Body of pancreas (tissue), 4 donors: ENCODE measurements at regions not wholly inside any gene's neighbourhood (a gene's known extent, or its start where the extent isn't known, plus 50 kb on each side); places are given as distances from the start of the nearest gene placed in this dataset.

Source experiments
- ATAC-seq: fragments of 150-250 bp; one replicate; pipeline ENCODE4 v1.9.1; 2016
- DNase-seq, 4 donors: peaks; one replicate each; pipeline ENCODE4 v3.0.0-alpha.2; 2019
- H3K27ac ChIP-seq, 4 donors: fragments of 200-600 bp; sonication (generic); 1 replicate in 3 of 4; 2 replicates in 1 of 4; pipeline versions ENCODE4 v1.5.1 to v1.6.1; 2016 to 2019; ENCODE audit warnings: mild to moderate bottlenecking in 1 of 4, mixed read lengths in 1 of 4, moderate library complexity in 1 of 4
- H3K27me3 ChIP-seq, 2 donors: fragments of 200-600 bp; sonication (generic); one replicate each; pipeline ENCODE4 v1.6.0; 2016; ENCODE audit warnings: mild to moderate bottlenecking in 1 of 2
- H3K36me3 ChIP-seq, 2 donors: fragments of 200-600 bp; sonication (generic); replicated peaks in 1 of 2; 2 replicates each; pipeline ENCODE4 v1.5.1; 2016; ENCODE audit warnings: low read depth in 2 of 2; ENCODE audit not compliant: insufficient read depth in 1 of 2
- H3K4me1 ChIP-seq: fragments of 200-600 bp; sonication (generic); one replicate; pipeline ENCODE4 v1.6.0; 2016
- H3K4me3 ChIP-seq, 2 donors: fragments of 200-600 bp; sonication (generic); 1 replicate in 1 of 2; 2 replicates in 1 of 2; pipeline ENCODE4 v1.5.1; 2016 to 2019
- H3K9me3 ChIP-seq, 3 donors: fragments of 200-600 bp; sonication (generic); 1 replicate in 2 of 3; 2 replicates in 1 of 3; pipeline ENCODE4 v1.5.1; 2016
- POLR2A ChIP-seq, 3 donors: fragments of 450-650 bp; IDR thresholded peaks; one replicate each; pipeline ENCODE4 v1.6.1; 2016; ENCODE audit warnings: antibody characterized with exemption in 3 of 3, mild to moderate bottlenecking in 2 of 3
- WGBS, 2 donors: methylation state at CpG; one replicate each; pipeline ENCODE4 v1.1.5; 2017; 5-methylcytosine and 5-hydroxymethylcytosine counted together
- intact Hi-C: fragments of 100-400 bp; cut with DNase I; formaldehyde crosslinking; loops from one replicate; pipeline ENCODE4 v1.15.1; 2023
- TF ChIP-seq, protein P1 (sequence below), 7 experiments: fragments of 450-650 bp in 4 of 7; fragments of 200-600 bp in 3 of 7; sonication (generic) in 3 of 7; IDR thresholded peaks; one replicate each; pipeline ENCODE4 v1.5.1; 2016 to 2019; ENCODE audit warnings: antibody characterized with exemption in 7 of 7

DNA sequence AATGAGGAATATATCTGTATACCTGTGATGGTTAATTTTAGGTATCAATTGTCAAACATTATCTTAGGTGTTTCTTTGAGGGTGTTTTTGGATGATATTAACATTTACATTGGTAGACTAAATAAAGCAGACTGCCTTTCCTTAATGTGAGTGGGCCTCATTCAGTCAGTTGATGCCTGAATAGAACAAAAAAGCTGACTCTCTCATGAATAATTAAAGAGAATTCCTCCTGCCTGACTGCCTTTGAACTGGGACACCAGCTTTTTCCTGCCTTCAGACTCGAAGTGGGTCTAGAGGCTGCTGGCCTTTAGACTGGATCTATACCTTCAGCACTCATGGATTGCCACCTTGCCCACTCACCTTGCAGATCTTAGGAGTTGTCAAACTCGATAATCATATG is 117.9 kb upstream of the TMEM168 start:
- Histone ChIP-seq H3K27me3 (no peaks in the 10 kb centered on the region), H3K36me3 (no peaks in the 10 kb centered on the region), H3K4me3 (no peak overlapping the region), H3K9me3 (no peaks in the 10 kb centered on the region), H3K27ac (no peak overlapping the region), H3K4me1 (no peaks in the 10 kb centered on the region)
- intact Hi-C loops: no loop called here
- 86 to 90% methylated on average over 2 of the region's 2 CpGs for WGBS, 2 donors
- TF ChIP-seq POLR2A (IDR thresholded peaks at IDR 0.05): no peak
- TF ChIP-seq, protein P1, sequence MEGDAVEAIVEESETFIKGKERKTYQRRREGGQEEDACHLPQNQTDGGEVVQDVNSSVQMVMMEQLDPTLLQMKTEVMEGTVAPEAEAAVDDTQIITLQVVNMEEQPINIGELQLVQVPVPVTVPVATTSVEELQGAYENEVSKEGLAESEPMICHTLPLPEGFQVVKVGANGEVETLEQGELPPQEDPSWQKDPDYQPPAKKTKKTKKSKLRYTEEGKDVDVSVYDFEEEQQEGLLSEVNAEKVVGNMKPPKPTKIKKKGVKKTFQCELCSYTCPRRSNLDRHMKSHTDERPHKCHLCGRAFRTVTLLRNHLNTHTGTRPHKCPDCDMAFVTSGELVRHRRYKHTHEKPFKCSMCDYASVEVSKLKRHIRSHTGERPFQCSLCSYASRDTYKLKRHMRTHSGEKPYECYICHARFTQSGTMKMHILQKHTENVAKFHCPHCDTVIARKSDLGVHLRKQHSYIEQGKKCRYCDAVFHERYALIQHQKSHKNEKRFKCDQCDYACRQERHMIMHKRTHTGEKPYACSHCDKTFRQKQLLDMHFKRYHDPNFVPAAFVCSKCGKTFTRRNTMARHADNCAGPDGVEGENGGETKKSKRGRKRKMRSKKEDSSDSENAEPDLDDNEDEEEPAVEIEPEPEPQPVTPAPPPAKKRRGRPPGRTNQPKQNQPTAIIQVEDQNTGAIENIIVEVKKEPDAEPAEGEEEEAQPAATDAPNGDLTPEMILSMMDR (IDR thresholded peaks at IDR 0.05): no peak
- ATAC-seq (no peak), DNase-seq (no peak)

DNA sequence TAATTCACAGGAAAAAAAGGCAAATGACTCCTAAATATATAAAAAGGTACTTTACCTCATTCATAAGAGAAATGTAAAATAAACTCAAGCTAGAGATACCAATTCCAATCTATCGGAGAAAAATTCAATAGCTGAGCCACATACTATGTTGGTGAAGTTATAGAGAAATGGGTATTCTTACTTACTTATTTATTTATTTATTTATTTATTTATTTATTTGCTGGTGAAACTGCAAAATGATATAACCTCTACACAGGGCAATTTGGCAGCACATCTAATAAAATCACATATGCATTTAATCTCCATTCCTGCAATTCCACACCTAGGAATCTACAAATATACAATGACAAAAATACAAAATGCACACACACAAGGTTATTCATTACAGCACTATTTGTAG is 117.5 kb upstream of the TMEM168 start:
- 93 to 100% methylated on average over 1 of the region's 1 CpG for WGBS, 2 donors
- intact Hi-C loops: no loop called here

DNA sequence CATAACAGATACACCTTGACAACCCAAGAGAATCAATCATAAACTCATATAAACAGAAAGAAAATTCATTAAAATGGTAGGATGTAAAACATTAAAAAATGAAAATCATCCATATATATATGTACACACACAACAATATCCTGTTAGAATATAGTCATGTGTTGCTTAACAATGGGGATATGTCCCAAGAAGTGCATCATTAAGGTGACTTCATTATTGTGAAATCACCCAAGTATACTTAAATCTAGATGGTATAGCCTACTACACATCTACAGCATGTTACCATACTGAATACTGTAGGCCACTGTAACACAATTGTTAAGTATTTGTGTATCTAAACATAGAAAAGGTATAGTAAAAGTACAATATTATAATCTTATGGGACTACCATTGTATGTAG is 115.8 kb upstream of the TMEM168 start:
- H3K9me3 ChIP-seq: no peaks in the 10 kb centered on the region
- H3K4me3 ChIP-seq: no peak overlapping the region
- H3K36me3 ChIP-seq: no peaks in the 10 kb centered on the region
- H3K4me1 ChIP-seq: no peaks in the 10 kb centered on the region
- intact Hi-C loops: no loop called here
- H3K27me3 ChIP-seq: no peaks in the 10 kb centered on the region
- no peak for TF ChIP-seq POLR2A (IDR thresholded peaks at IDR 0.05)
- TF ChIP-seq, protein P1 (IDR thresholded peaks at IDR 0.05): no peak
- H3K27ac ChIP-seq: no peak overlapping the region
- ATAC-seq: no peak
- DNase-seq: no peak

More for the DNA sequence above, 117.5 kb upstream of the TMEM168 start:
- Histone ChIP-seq H3K4me3 (no peak overlapping the region), H3K27me3 (no peaks in the 10 kb centered on the region), H3K4me1 (no peaks in the 10 kb centered on the region), H3K9me3 (no peaks in the 10 kb centered on the region), H3K27ac (no peak overlapping the region), H3K36me3 (no peaks in the 10 kb centered on the region)
- no peak for TF ChIP-seq POLR2A (IDR thresholded peaks at IDR 0.05)
- TF ChIP-seq, protein P1 (IDR thresholded peaks at IDR 0.05): no peak
- DNase-seq (no peak), ATAC-seq (no peak)

- DNase-seq (no peak), ATAC-seq (no peak)
- no peaks in the 10 kb centered on the region for H3K4me1 ChIP-seq
- H3K27me3 ChIP-seq: no peaks in the 10 kb centered on the region
- H3K9me3 ChIP-seq: no peaks in the 10 kb centered on the region
- H3K36me3 ChIP-seq: no peaks in the 10 kb centered on the region
- intact Hi-C loops: no loop called here
- H3K27ac ChIP-seq: no peak overlapping the region
- TF ChIP-seq, protein P1 (IDR thresholded peaks at IDR 0.05): no peak
- no peak for TF ChIP-seq POLR2A (IDR thresholded peaks at IDR 0.05)
- H3K4me3 ChIP-seq: no peak overlapping the region
Observed at GRCh38 chr7:112905413-112905812, 115.2 kb upstream of the TMEM168 start.

- TF ChIP-seq, protein P1 (IDR thresholded peaks at IDR 0.05): peak; percentile 58 to 87 (median 77)
- TF ChIP-seq POLR2A (IDR thresholded peaks at IDR 0.05): no peak
- H3K27me3 ChIP-seq: no peaks in the 10 kb centered on the region
- intact Hi-C loops: no loop called here
- peak; percentile 56 to 71 (median 68) for DNase-seq
- no peak overlapping the region for H3K27ac ChIP-seq
- no peaks in the 10 kb centered on the region for H3K9me3 ChIP-seq
- H3K4me1 ChIP-seq: peaks cover 10% of the 10 kb centered on the region
- ATAC-seq: peak; percentile 78
- H3K36me3 ChIP-seq: peaks cover 0 to 6% of the 10 kb centered on the region in 2 donors
- H3K4me3 ChIP-seq: no peak overlapping the region
Observed at GRCh38 chr7:112898432-112899290, 108.5 kb upstream of the TMEM168 start.
